Ectodermal cell (in vitro differentiated cells): ENCODE measurements at regions not wholly inside any gene's neighbourhood (a gene's known extent, or its start where the extent isn't known, plus 50 kb on each side); places are given as distances from the start of the nearest gene placed in this dataset.
"Not testable (repeated sequence)": the region's sequence is repeated elsewhere in the genome, so short reads cannot be mapped to it uniquely, and the experiment has no call there.

ENCODE experiments used
- H3K27ac ChIP-seq: 2 replicates; pipeline ENCODE4 v1.7.0; 2013; ENCODE audit warnings: mild to moderate bottlenecking, low read depth, low read length; ENCODE audit not compliant: insufficient read depth, poor library complexity, severe bottlenecking
- H3K27me3 ChIP-seq: 2 replicates; pipeline ENCODE4 v1.7.0; 2013; ENCODE audit warnings: mild to moderate bottlenecking, low read length; ENCODE audit not compliant: insufficient read depth, control insufficient read depth, poor library complexity, severe bottlenecking
- H3K36me3 ChIP-seq: one replicate; pipeline ENCODE4 v1.7.0; 2013; ENCODE audit warnings: low read length; ENCODE audit not compliant: control insufficient read depth, insufficient read depth
- H3K4me1 ChIP-seq: one replicate; pipeline ENCODE4 v1.7.0; 2013; ENCODE audit warnings: low read length; ENCODE audit not compliant: control insufficient read depth, insufficient read depth
- H3K4me3 ChIP-seq: 2 replicates; pipeline ENCODE4 v1.7.0; 2013; ENCODE audit warnings: low read depth, low read length, control low read depth; ENCODE audit not compliant: insufficient read depth
- H3K9me3 ChIP-seq: 2 replicates; pipeline ENCODE4 v1.7.0; 2013; ENCODE audit warnings: mild to moderate bottlenecking, low read length, moderate library complexity; ENCODE audit not compliant: control insufficient read depth
- WGBS, 2 experiments: methylation state at CpG; one replicate each; pipeline ENCODE4 v1.1.7; 2013; ENCODE audit warnings: missing lambda C conversion rate in 2 of 2; 5-methylcytosine and 5-hydroxymethylcytosine counted together

- H3K4me1 ChIP-seq: no peaks in the 10 kb centered on the region
- 92 to 100% methylated on average over 1 of the region's 1 CpG for WGBS, 2 experiments
- H3K27ac ChIP-seq: no peak overlapping the region
Measured at GRCh38 chr12:67716817-67717216, 68.3 kb downstream of the DYRK2 start.

GRCh38 chr12:67719303-67719702 lies 70.8 kb downstream of the DYRK2 start:
- not testable (repeated sequence) for H3K27ac ChIP-seq, H3K27me3 ChIP-seq, H3K9me3 ChIP-seq, H3K4me3 ChIP-seq, H3K4me1 ChIP-seq, H3K36me3 ChIP-seq
- 94 to 97% methylated on average over 26 to 29 of the region's 30 CpGs for WGBS, 2 experiments

More at GRCh38 chr12:67716817-67717216, 68.3 kb downstream of the DYRK2 start:
- Histone ChIP-seq H3K27me3 (no peaks in the 10 kb centered on the region), H3K36me3 (no peaks in the 10 kb centered on the region), H3K9me3 (no peaks in the 10 kb centered on the region), H3K4me3 (no peak overlapping the region)

- Histone ChIP-seq H3K27me3 (no peaks in the 10 kb centered on the region), H3K9me3 (no peaks in the 10 kb centered on the region), H3K36me3 (no peaks in the 10 kb centered on the region), H3K27ac (no peak overlapping the region), H3K4me3 (no peak overlapping the region), H3K4me1 (no peaks in the 10 kb centered on the region)
- 93 to 94% methylated on average over 3 of the region's 3 CpGs for WGBS, 2 experiments
Measured at GRCh38 chr12:67720351-67720856, 71.9 kb downstream of the DYRK2 start.

GRCh38 chr12:67721248-67721647 lies 72.7 kb downstream of the DYRK2 start:
- H3K36me3 ChIP-seq: no peaks in the 10 kb centered on the region
- H3K4me1 ChIP-seq: no peaks in the 10 kb centered on the region
- H3K27ac ChIP-seq: no peak overlapping the region
- 78 to 84% methylated on average over 4 of the region's 4 CpGs for WGBS, 2 experiments
- H3K9me3 ChIP-seq: no peaks in the 10 kb centered on the region
- no peaks in the 10 kb centered on the region for H3K27me3 ChIP-seq
- H3K4me3 ChIP-seq: no peak overlapping the region

- H3K4me3 ChIP-seq: no peak overlapping the region
- no peaks in the 10 kb centered on the region for H3K36me3 ChIP-seq
- H3K27me3 ChIP-seq: no peaks in the 10 kb centered on the region
- WGBS, 2 experiments: 83 to 91% methylated on average over 1 of the region's 1 CpG
- no peaks in the 10 kb centered on the region for H3K4me1 ChIP-seq
- no peak overlapping the region for H3K27ac ChIP-seq
- H3K9me3 ChIP-seq: no peaks in the 10 kb centered on the region
Measured at GRCh38 chr12:67722296-67722695, 73.8 kb downstream of the DYRK2 start.

- H3K9me3 ChIP-seq: no peaks in the 10 kb centered on the region
- no peaks in the 10 kb centered on the region for H3K36me3 ChIP-seq
- 97% methylated on average over 3 of the region's 3 CpGs for WGBS, 2 experiments
Measured at GRCh38 chr12:67726868-67727267, 78.3 kb downstream of the DYRK2 start.

GRCh38 chr12:67727702-67728666 lies 79.4 kb downstream of the DYRK2 start:
- H3K4me3 ChIP-seq: no peak overlapping the region
- no peaks in the 10 kb centered on the region for H3K36me3 ChIP-seq
- 90 to 93% methylated on average over 6 of the region's 6 CpGs for WGBS, 2 experiments
- H3K9me3 ChIP-seq: no peaks in the 10 kb centered on the region
- no peak overlapping the region for H3K27ac ChIP-seq
- no peaks in the 10 kb centered on the region for H3K27me3 ChIP-seq
- no peaks in the 10 kb centered on the region for H3K4me1 ChIP-seq

More at GRCh38 chr12:67726868-67727267, 78.3 kb downstream of the DYRK2 start:
- Histone ChIP-seq H3K4me1 (no peaks in the 10 kb centered on the region), H3K27me3 (no peaks in the 10 kb centered on the region), H3K4me3 (no peak overlapping the region), H3K27ac (no peak overlapping the region)

- no peak overlapping the region for H3K27ac ChIP-seq
Measured at GRCh38 chr12:67732857-67733256, 84.3 kb downstream of the DYRK2 start.

GRCh38 chr12:67735868-67736267 lies 87.3 kb downstream of the DYRK2 start:
- Histone ChIP-seq H3K9me3 (no peaks in the 10 kb centered on the region), H3K27ac (no peak overlapping the region), H3K27me3 (no peaks in the 10 kb centered on the region), H3K4me1 (no peaks in the 10 kb centered on the region), H3K4me3 (no peak overlapping the region), H3K36me3 (no peaks in the 10 kb centered on the region)
- WGBS, 2 experiments: 88 to 91% methylated on average over 4 of the region's 4 CpGs

More at GRCh38 chr12:67732857-67733256, 84.3 kb downstream of the DYRK2 start:
- H3K4me3 ChIP-seq: no peak overlapping the region
- no peaks in the 10 kb centered on the region for H3K27me3 ChIP-seq
- 92 to 95% methylated on average over 4 of the region's 4 CpGs for WGBS, 2 experiments
- H3K36me3 ChIP-seq: no peaks in the 10 kb centered on the region
- no peaks in the 10 kb centered on the region for H3K9me3 ChIP-seq
- H3K4me1 ChIP-seq: no peaks in the 10 kb centered on the region

- no peaks in the 10 kb centered on the region for H3K9me3 ChIP-seq
- no peak overlapping the region for H3K4me3 ChIP-seq
- H3K4me1 ChIP-seq: peaks cover 5% of the 10 kb centered on the region
- 45 to 50% methylated on average over 1 of the region's 1 CpG for WGBS, 2 experiments
- H3K36me3 ChIP-seq: no peaks in the 10 kb centered on the region
- H3K27ac ChIP-seq: no peak overlapping the region
- H3K27me3 ChIP-seq: no peaks in the 10 kb centered on the region
Measured at GRCh38 chr12:67740711-67741110, 92.2 kb downstream of the DYRK2 start.
